Right lobe of liver (tissue), 6 donors: ENCODE measurements at regions not wholly inside any gene's neighbourhood (a gene's known extent, or its start where the extent isn't known, plus 50 kb on each side); places are given as distances from the start of the nearest gene placed in this dataset.

Experiments used
- ATAC-seq, 4 donors: fragments of 200-7000 bp; cut with Tn5 transposase; one replicate each; pipeline ENCODE4 v1.9.1; 2020; ENCODE audit warnings: mild to moderate bottlenecking in 4 of 4, moderate library complexity in 4 of 4
- DNase-seq, 3 donors: peaks; one replicate each; pipeline ENCODE4 v3.0.0-alpha.2; 2020
- H3K27ac ChIP-seq, 3 donors: fragments of 200-600 bp; one replicate each; pipeline ENCODE4 v1.8.0; 2022
- H3K27me3 ChIP-seq, 2 donors: fragments of 200-600 bp; one replicate each; pipeline ENCODE4 v1.8.0; 2022
- H3K36me3 ChIP-seq, 4 donors: fragments of 200-600 bp; sonication (generic) in 1 of 4; one replicate each; pipeline versions ENCODE4 v1.5.1 to v1.8.0; 2017 to 2022; ENCODE audit warnings: control low read depth in 1 of 4
- H3K4me1 ChIP-seq, 4 donors: fragments of 200-600 bp; sonication (generic) in 1 of 4; one replicate each; pipeline versions ENCODE4 v1.5.1 to v1.8.0; 2017 to 2022; ENCODE audit warnings: control low read depth in 1 of 4
- H3K4me3 ChIP-seq, 3 donors: fragments of 200-600 bp; one replicate each; pipeline ENCODE4 v1.8.0; 2022
- H3K9me3 ChIP-seq, 4 donors: fragments of 200-600 bp; sonication (generic) in 1 of 4; one replicate each; pipeline versions ENCODE4 v1.5.1 to v1.8.0; 2017 to 2022; ENCODE audit warnings: control low read depth in 1 of 4
- POLR2A ChIP-seq: fragments of 450-650 bp; IDR thresholded peaks from one replicate; pipeline ENCODE4 v1.6.1; 2017; ENCODE audit warnings: antibody characterized with exemption, mild to moderate bottlenecking
- WGBS: methylation state at CpG from one replicate; pipeline ENCODE4 v1.1.6; 2018; ENCODE audit warnings: low coverage, low lambda C conversion rate; ENCODE audit not compliant: insufficient coverage; ENCODE audit errors: missing lambda C conversion rate; 5-methylcytosine and 5-hydroxymethylcytosine counted together
- intact Hi-C, 2 donors: fragments of 100-400 bp; cut with DNase I; formaldehyde crosslinking; loops; one replicate each; pipeline versions ENCODE4 v1.11.2 to v1.14.1; 2022
- TF ChIP-seq, protein P1 (sequence below), 4 donors: fragments of 200-600 bp in 3 of 4; fragments of 450-650 bp in 1 of 4; IDR thresholded peaks; one replicate each; pipeline versions ENCODE4 v1.5.1 to v1.8.0; 2016 to 2022; ENCODE audit warnings: antibody characterized with exemption in 4 of 4, mild to moderate bottlenecking in 2 of 4
- donor health status: DM: no; HTN: yes; CAD: no.
- donor health status: DM: no; HTN: no; CAD: no.
- donor health status: DM: no; HTN: no; CAD: no.
- donor health status: DM: no; HTN: yes; CAD: no.
- donor health status: DM: no; HTN: yes; CAD: no.

DNA sequence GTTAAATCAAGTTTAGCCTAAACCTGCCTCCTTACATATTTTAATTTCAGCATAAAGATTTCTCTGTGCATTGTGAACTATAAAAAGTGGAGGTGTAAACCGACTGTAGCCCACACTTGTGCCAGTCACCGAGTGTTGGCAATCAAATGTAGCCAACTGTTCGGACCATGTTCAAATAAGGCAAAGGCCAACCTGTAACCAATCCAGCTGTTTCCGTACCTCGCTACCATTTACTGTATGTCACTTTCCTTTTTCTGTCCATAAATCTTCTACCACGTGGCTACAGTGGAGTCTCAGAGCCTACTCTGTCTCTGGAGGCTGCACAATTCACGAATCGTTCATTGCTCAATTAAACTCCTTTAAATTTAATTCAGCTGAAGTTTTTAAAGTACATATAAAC lies 156.0 kb downstream of the SLC25A46 start:
- H3K27me3 ChIP-seq, result no peaks in the 10 kb centered on the region
- ATAC-seq, result peak; percentile 38 to 85 (median 48)

DNA sequence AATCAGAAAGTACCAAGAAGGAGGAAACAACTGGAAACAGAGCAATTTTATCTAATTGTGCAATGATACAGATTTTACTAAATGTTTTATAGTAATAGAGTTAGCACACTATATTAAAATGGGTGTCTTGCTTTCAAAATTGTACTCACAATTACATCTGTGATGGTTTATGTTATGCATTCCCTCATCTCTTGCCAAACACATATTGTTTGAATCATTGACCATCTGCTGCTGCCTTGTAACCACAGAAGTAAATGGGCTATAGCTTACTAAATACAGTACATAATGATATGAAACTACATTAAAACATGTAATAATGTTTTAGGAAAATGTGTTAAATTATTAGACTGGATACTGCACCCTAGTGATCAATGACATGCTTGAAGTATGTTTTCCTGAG lies 158.1 kb downstream of the SLC25A46 start:
- Histone ChIP-seq H3K4me1 (no peaks in the 10 kb centered on the region), H3K36me3 (no peaks in the 10 kb centered on the region), H3K27ac (no peak overlapping the region), H3K4me3 (no peak overlapping the region), H3K9me3 (no peaks in the 10 kb centered on the region), H3K27me3 (no peaks in the 10 kb centered on the region)
- TF ChIP-seq, protein P1, sequence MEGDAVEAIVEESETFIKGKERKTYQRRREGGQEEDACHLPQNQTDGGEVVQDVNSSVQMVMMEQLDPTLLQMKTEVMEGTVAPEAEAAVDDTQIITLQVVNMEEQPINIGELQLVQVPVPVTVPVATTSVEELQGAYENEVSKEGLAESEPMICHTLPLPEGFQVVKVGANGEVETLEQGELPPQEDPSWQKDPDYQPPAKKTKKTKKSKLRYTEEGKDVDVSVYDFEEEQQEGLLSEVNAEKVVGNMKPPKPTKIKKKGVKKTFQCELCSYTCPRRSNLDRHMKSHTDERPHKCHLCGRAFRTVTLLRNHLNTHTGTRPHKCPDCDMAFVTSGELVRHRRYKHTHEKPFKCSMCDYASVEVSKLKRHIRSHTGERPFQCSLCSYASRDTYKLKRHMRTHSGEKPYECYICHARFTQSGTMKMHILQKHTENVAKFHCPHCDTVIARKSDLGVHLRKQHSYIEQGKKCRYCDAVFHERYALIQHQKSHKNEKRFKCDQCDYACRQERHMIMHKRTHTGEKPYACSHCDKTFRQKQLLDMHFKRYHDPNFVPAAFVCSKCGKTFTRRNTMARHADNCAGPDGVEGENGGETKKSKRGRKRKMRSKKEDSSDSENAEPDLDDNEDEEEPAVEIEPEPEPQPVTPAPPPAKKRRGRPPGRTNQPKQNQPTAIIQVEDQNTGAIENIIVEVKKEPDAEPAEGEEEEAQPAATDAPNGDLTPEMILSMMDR (IDR thresholded peaks at IDR 0.05), result no peak
- TF ChIP-seq POLR2A, result no peak
- intact Hi-C loops, result no loop called here
- ATAC-seq (no peak), DNase-seq (no peak)

More for the DNA sequence above, 156.0 kb downstream of the SLC25A46 start:
- no peaks in the 10 kb centered on the region for H3K4me1 ChIP-seq
- no peak overlapping the region for H3K4me3 ChIP-seq
- intact Hi-C loops, result no loop called here
- TF ChIP-seq POLR2A, result no peak
- TF ChIP-seq, protein P1 (IDR thresholded peaks at IDR 0.05), result no peak
- H3K9me3 ChIP-seq, result no peaks in the 10 kb centered on the region
- H3K27ac ChIP-seq, result no peak overlapping the region
- DNase-seq, result no peak
- 33% methylated on average over 8 of the region's 8 CpGs for WGBS
- no peaks in the 10 kb centered on the region for H3K36me3 ChIP-seq

DNA sequence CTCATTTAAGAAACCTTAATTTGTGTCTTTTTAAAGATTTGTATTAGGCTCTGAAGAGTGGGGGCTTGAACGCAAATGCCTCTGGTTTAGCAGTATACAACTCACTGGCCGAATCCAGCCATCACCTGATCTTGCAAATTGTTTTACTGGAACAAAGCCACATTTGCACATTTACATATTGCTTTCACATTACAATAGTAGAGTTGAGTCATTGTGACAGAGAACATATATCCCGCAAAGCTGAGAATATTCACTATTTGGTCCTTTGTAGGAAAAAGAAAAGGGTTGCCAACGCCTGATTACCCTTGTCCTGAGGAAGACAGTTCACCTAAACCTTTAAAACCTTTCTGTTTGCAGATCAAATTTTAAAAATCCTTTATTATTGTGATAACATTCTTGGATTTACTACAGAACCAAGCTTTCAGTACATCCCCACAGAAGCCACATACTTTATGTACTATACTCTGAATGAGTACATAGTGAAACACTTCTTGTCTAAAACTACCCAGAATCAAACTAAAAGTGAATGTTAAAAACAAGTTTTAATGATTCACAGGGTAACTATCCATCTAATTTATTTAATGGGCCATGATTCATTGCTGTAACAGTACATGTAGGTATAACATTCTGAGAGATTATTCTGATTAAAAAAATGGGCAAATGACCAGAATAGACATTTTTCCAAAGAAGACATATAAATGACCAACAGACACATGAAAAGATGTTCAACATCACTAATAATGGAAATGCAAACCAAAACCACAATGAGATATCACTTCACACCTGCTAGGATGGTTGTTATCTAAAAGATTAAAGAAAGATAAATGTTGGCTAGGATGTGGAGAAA lies 161.0 kb downstream of the SLC25A46 start:
- Histone ChIP-seq H3K9me3 (no peaks in the 10 kb centered on the region), H3K27me3 (no peaks in the 10 kb centered on the region), H3K36me3 (no peaks in the 10 kb centered on the region), H3K4me1 (no peaks in the 10 kb centered on the region), H3K27ac (no peak overlapping the region), H3K4me3 (no peak overlapping the region)
- ATAC-seq (no peak), DNase-seq (no peak)
- intact Hi-C loops, result no loop called here
- WGBS, result 68% methylated on average over 4 of the region's 4 CpGs
- TF ChIP-seq POLR2A, result no peak
- TF ChIP-seq, protein P1 (IDR thresholded peaks at IDR 0.05), result no peak

DNA sequence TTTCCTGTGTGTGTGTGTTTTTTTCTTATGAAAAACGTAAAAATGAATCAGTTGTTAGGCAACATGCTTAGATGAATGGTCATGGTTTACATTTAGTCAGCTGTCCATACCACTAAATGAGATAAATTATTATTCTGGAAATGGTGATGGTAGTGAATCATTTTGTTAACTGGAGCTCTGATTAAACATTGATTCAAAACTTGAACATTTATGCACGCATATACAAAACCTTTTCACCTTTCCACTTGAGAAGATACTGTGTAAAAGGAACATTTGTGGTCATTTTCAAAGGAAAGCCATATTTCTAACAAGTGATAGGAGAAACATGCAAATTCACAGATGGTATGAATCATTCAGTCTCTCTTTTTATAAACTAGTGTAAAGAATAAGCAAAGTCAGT lies 162.0 kb downstream of the SLC25A46 start:
- no peaks in the 10 kb centered on the region for H3K36me3 ChIP-seq
- H3K4me1 ChIP-seq, result no peaks in the 10 kb centered on the region
- no peak overlapping the region for H3K4me3 ChIP-seq
- H3K27ac ChIP-seq, result no peak overlapping the region
- H3K9me3 ChIP-seq, result no peaks in the 10 kb centered on the region
- no peaks in the 10 kb centered on the region for H3K27me3 ChIP-seq
- WGBS, result 67% methylated on average over 2 of the region's 2 CpGs
- DNase-seq, result no peak
- intact Hi-C loops, result no loop called here
- TF ChIP-seq POLR2A, result no peak
- TF ChIP-seq, protein P1 (IDR thresholded peaks at IDR 0.05), result no peak
- ATAC-seq, result no peak
